HL-60 (cell line): ENCODE measurements at regions not wholly inside any gene's neighbourhood (a gene's known extent, or its start where the extent isn't known, plus 50 kb on each side); places are given as distances from the start of the nearest gene placed in this dataset.

Experiments used
- CTCF ChIP-seq: IDR thresholded peaks from one replicate; pipeline ENCODE4 v1.5.1; 2011; ENCODE audit warnings: low read length, control low read depth, inconsistent platforms; ENCODE audit not compliant: insufficient read depth
- GABPA ChIP-seq: IDR thresholded peaks from 2 replicates; pipeline ENCODE4 v1.6.1; 2012; ENCODE audit warnings: low read depth
- POLR2AphosphoS5 ChIP-seq: IDR thresholded peaks from 2 replicates; pipeline ENCODE4 v1.6.1; 2012; ENCODE audit warnings: low read depth
- REST ChIP-seq: IDR thresholded peaks from 2 replicates; pipeline ENCODE4 v1.6.1; 2012; ENCODE audit warnings: low read depth; ENCODE audit not compliant: insufficient replicate concordance
- SPI1 ChIP-seq: IDR thresholded peaks from 2 replicates; pipeline ENCODE4 v1.6.1; 2012; ENCODE audit warnings: low read depth, mild to moderate bottlenecking, borderline replicate concordance

- no peak for TF ChIP-seq CTCF
- no peak for TF ChIP-seq POLR2AphosphoS5
- TF ChIP-seq REST: no peak
- TF ChIP-seq SPI1: no peak
- TF ChIP-seq GABPA: no peak
These were observed 415.2 kb upstream of the KCNH7 start for GRCh38 chr2:163253621-163254285.
